IPS DF 4.7 (cell line): ENCODE measurements at regions not wholly inside any gene's neighbourhood (a gene's known extent, or its start where the extent isn't known, plus 50 kb on each side); places are given as distances from the start of the nearest gene placed in this dataset.

Experiments
- DNase-seq: peaks from one replicate; pipeline ENCODE4 v3.0.0-alpha.2; 2013; ENCODE audit warnings: low spot score; ENCODE audit errors: extremely low read depth

- DNase-seq = no peak
Measured at GRCh38 chr13:43983373-43983772, 103.7 kb downstream of the LACC1 start.

- DNase-seq = no peak
Measured at GRCh38 chr13:43984292-43984691, 104.6 kb downstream of the LACC1 start.

- no peak for DNase-seq
Measured at GRCh38 chr13:43985422-43986072, 105.8 kb downstream of the LACC1 start.

GRCh38 chr13:43986421-43986981 is 106.8 kb downstream of the LACC1 start:
- no peak for DNase-seq

GRCh38 chr13:43988302-43988701 is 108.6 kb downstream of the LACC1 start:
- DNase-seq = no peak

- DNase-seq = no peak
Measured at GRCh38 chr13:43990021-43990420, 110.3 kb downstream of the LACC1 start.

GRCh38 chr13:43990829-43991228 is 111.1 kb downstream of the LACC1 start:
- DNase-seq = no peak

GRCh38 chr13:43991773-43992201 is 112.1 kb downstream of the LACC1 start:
- DNase-seq = no peak

- DNase-seq = no peak
Measured at GRCh38 chr13:43992211-43992610, 112.5 kb downstream of the LACC1 start.

GRCh38 chr13:43994999-43995859 is 115.5 kb downstream of the LACC1 start:
- DNase-seq = no peak

GRCh38 chr13:43996221-43996620 is 116.5 kb downstream of the LACC1 start:
- no peak for DNase-seq

GRCh38 chr13:44003481-44003880 is 123.8 kb downstream of the LACC1 start:
- no peak for DNase-seq

GRCh38 chr13:44004878-44005277 is 125.2 kb downstream of the LACC1 start:
- no peak for DNase-seq

- no peak for DNase-seq
Measured at GRCh38 chr13:44007451-44007850, 127.7 kb downstream of the LACC1 start.

GRCh38 chr13:44011036-44011435 is 131.3 kb downstream of the LACC1 start:
- DNase-seq = no peak

- DNase-seq = no peak
Measured at GRCh38 chr13:44012910-44013757, 133.4 kb downstream of the LACC1 start.

GRCh38 chr13:44013758-44014291 is 134.1 kb downstream of the LACC1 start:
- no peak for DNase-seq

- DNase-seq = no peak
Measured at GRCh38 chr13:44014501-44014900, 134.8 kb downstream of the LACC1 start.

- no peak for DNase-seq
Measured at GRCh38 chr13:44015118-44015517, 135.4 kb downstream of the LACC1 start.

GRCh38 chr13:44015811-44016210 is 136.1 kb downstream of the LACC1 start:
- DNase-seq = no peak

GRCh38 chr13:44017756-44018309 is 138.1 kb downstream of the LACC1 start:
- no peak for DNase-seq
